ENCODE measurements at regions not wholly inside any gene's neighbourhood (a gene's known extent, or its start where the extent isn't known, plus 50 kb on each side); places are given as distances from the start of the nearest gene placed in this dataset.
"Not testable (repeated sequence)": the region's sequence is repeated elsewhere in the genome, so short reads cannot be mapped to it uniquely, and the experiment has no call there.

GRCh38 chr12:23277831-23278230, 652.9 kb downstream of the ETNK1 start:
- DNase-seq = no peak

- no peak for DNase-seq
Observed at GRCh38 chr12:23281295-23281694, 656.3 kb downstream of the ETNK1 start.

GRCh38 chr12:23282701-23283100, 657.7 kb downstream of the ETNK1 start:
- no peak for DNase-seq

GRCh38 chr12:23285764-23286530, 661.0 kb downstream of the ETNK1 start:
- not testable (repeated sequence) for DNase-seq

DNA sequence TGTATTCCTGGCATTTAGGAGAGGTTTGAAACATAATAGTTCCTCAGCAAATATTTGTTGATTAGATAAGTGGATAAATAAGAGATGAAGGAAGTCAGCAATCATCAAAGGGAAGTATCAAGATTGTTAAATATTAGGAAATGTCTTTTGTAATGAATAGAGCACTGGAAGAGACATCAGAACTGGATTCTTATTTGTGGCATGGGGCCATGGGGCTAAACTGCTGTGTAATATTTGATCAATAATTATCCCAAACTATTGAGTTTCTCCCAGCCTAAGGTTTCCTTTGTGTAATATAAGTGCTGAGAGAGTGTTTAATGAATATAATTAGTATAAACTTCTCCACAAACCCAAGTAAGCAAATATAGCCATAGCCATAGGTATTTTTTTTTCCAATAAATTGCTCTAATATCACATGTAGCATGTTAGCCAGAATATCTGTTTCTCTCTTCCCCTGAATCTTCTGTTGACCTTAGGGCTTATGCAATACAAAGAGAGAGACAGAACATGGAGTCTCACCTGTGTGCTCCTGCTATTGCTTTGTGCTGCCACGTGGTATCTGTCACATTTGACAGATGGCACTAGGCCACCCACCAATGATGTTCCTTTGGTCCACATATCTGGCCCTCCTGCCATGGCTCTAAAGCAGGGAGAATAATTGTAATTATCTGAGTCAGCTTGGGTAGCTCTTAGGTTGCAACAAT, 658.7 kb downstream of the SOX5 start:
- no peak for DNase-seq

- no peak for DNase-seq
Observed at GRCh38 chr12:23303220-23303619, 646.2 kb downstream of the SOX5 start.

- no peak for DNase-seq
Observed at GRCh38 chr12:23303821-23304220, 645.6 kb downstream of the SOX5 start.

DNA sequence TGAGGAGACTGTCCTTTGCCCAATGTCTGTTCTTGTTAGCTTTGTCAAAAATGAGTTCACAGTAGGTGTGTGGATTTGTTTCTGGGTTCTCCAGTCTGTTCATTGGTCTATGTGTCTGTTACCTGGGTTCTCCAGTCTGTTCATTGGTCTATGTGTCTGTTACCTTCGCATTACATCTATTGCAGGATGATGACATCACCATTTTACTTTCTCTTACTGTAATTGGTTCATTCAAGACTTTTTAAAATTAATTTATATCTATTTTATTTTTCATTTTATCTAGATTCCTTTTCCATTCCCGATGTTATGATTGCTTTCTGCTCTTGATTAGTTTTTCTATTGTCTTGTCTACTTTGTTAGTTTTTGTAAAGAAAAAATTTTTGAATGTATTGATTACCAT, 615.5 kb downstream of the SOX5 start:
- no peak for DNase-seq

DNA sequence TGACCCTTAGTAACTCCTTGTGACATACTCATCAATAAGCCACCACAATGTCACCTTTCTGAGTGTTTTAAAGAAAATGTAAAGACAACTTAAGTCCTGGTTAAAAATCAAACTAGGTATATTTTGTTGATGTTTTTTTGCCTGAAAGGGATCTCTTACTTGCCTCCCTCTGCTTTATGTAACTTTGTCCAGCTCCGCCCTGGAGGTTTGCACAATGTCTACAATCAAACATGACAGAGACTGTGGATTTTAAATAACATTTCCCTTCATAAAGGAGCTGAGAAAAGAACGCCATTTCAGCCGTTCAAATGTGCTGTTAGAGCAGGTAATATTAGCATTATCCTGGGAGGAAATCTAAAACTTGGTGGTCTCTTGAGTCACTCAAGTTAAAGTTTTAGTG, 613.9 kb downstream of the SOX5 start:
- no peak for DNase-seq

DNA sequence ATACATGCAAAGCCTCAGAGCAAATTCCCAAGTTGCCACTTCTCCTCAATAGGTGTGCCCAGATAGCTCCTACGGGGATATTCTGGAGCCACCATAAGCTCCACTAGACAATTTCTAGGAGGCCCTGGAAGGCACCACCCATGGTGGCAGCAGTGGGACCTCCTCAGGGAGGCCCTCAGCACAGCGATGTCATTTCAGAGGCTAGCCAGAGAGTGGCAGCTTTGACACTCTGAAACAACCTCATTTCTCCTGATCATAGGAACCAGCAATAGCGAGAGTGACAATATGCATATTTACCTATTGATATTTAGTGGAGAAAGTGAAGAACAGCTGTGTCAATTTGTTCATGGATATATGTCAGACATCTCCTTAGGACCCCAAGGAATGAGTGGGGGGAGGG, 612.3 kb downstream of the SOX5 start:
- DNase-seq = no peak

GRCh38 chr12:23340351-23340750, 609.1 kb downstream of the SOX5 start:
- no peak for DNase-seq

- DNase-seq = no peak
Observed at GRCh38 chr12:23342407-23342806, 607.1 kb downstream of the SOX5 start.

- DNase-seq = no peak
Observed at GRCh38 chr12:23349564-23349963, 599.9 kb downstream of the SOX5 start.

DNA sequence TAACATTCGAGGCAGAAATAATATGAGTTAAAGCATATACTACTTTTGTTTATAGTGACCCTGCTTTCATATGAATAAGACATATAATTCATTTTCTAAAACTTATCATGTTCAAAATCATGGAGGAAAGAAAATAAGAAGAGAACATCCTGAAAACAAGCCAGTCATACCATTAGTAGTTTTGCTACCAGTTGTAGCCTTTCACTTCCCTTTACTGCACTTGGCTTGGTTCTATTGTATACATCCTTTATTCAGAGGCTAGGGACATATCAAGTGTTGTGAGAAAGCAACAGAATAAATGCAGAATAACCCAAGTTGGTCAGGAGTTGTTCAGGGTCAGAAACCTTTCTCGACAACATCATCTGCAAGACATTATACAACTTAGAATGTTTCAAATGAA, 598.7 kb downstream of the SOX5 start:
- DNase-seq = no peak

GRCh38 chr12:23352670-23353069, 596.8 kb downstream of the SOX5 start:
- no peak for DNase-seq

DNA sequence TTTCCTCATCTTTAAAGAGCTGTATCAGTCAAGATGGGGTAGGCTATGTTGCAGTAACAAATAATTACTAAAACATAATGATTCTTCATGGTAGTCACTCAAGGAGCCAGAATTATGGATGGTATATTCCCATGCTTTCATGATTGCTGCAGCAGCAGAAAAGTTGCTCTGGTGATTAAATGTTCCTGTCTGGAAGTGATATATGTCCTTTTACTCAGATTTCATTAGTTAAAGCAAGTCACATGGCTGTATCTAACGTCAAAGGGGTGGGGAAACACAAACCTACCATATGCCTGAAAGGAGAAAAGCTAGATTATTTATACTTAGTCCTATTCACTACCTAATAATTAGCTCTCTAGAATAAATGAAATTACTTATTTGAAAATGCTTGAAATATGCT, 594.7 kb downstream of the SOX5 start:
- no peak for DNase-seq

DNA sequence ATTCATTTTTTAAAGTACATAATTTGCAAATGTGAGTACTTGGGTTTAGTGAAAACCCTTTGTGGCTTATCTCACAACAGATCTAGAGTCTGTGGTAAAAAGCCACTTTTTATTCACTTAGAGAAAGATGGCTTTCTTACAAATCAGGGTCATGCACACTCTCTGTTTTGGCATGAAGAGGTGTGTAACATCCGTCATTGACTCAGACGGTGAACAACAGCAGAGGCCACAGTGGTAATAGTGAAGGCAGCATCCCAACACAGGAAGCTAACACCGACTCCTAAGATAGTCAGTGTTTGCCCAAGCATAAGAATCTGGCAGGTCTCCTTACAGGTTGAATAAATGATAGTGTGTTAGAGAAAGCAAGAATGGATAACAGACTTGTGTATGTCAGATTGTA, 593.0 kb downstream of the SOX5 start:
- no peak for DNase-seq

- no peak for DNase-seq
Observed at GRCh38 chr12:23356927-23357708, 592.4 kb downstream of the SOX5 start.

DNA sequence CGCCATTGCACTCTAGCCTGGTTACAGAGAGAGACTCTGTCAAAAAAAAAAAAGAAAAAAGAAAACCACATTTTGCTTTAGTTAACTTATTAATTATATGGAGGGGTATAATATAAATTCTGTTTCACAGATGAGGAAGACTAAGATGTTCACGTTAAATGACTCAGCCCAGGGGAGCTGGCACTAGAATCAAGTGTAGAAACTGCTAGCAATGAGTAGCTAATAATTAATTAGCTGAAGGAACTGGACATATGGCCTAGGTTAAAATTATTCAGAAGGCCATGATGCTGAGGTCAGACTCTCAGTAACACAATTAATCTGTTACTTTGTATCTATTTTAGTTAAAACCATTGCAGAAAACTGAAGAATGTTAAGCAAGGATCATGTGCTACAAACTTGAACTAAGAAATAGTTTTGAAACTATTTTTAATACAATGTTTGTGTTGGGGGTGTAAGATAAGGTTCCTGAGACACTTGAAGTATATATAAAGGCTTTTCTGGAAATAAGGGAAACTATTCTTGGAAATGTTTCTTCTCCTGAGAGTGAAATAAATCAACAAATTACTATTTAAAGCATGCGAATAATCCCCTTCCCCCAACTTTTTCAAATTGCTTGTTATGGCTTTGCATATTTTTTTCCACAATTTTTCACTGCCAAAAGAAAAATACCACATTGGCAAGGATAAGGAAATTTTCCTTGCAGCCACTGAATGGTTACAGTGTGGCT, 589.3 kb downstream of the SOX5 start:
- no peak for DNase-seq

DNA sequence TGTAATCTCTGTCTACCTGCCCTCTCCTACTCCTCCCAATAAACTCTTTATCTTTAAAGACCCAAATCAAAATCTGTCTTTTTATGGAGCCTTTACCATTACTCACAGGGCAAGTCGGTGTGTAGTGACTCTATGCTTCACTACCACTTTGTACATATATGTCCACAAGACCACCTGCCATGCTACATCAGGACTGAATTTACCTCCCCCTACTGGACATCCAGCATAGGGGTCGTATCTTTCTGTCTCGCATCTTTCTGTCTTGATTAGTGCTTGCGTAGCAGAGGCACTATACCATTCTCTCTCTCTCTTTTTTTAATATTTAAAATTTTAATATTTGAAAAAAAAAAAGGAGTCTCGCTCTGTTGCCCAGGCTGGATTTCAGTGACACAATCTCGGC, 587.5 kb downstream of the SOX5 start:
- DNase-seq = no peak

GRCh38 chr12:23368590-23368989, 580.9 kb downstream of the SOX5 start:
- no peak for DNase-seq

DNA sequence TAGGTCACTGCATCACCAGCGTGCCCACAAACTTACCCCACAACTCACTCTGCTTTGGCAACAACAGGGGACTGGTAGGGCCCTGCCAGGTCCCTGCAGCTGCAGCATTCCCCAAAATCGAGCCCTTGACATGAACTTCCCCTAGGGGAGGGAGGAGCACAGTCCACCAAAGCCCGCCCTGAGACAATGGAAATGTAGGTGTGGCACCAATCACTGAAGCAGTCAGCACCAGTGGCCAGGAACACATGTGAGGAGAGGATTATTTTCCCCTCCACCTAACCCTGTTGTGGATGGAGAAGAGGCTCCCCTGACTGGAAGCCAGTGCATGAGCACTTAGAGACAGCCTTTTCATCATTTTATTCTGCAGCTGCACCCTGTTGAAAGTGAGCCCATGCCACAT, 573.8 kb downstream of the SOX5 start:
- DNase-seq = no peak

GRCh38 chr12:23376238-23376637, 573.2 kb downstream of the SOX5 start:
- DNase-seq = no peak
